ENCODE measurements at regions not wholly inside any gene's neighbourhood (a gene's known extent, or its start where the extent isn't known, plus 50 kb on each side); places are given as distances from the start of the nearest gene placed in this dataset.
"Not testable (repeated sequence)": the region's sequence is repeated elsewhere in the genome, so short reads cannot be mapped to it uniquely, and the experiment has no call there.

DNA sequence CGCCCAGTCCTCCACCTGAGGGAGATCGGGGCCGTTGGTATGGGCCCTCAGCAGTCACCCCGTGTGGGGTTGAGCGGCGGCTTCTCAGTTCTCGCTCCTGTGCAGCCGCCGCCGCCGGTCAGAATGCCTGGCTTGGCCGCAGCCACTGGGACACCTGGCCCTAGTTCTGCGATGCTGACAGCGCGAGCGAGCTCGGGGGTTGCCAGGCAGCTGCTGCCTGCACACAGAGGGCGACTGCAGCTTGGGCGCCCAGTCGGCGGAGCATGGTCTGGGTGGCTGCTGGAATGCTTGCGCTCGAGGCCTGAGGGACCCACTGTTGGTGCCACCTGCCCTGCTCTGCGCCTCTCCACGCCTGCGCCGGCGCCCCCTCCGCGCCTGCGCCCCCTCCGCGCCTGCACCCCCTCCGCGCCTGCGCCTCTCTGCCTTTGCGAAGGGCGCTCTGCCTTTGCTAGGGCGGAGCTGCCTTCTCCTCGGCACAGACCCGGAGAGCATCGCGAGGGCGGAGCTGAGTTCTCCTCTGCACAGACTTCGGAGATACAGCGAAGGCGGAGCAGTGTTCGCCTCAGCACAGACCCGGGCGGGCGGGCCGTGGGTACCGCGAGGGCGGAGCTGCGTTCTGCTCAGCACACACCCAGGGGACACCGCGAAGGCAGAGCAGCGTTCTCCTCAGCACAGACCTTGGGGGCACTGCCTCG is 1648.3 kb downstream of the SPATA31A7 start:
- not testable (repeated sequence) for H3K36me3 ChIP-seq (ENCODE audit: control insufficient read depth, insufficient read depth, low read length, severe bottlenecking); H3K9me3 ChIP-seq (ENCODE audit: control insufficient read depth, low read length); H3K4me1 ChIP-seq (ENCODE audit: control insufficient read depth, insufficient read depth, low read length); H3K9ac ChIP-seq (ENCODE audit: low read length); H3K27me3 ChIP-seq (replicated peaks; ENCODE audit: control insufficient read depth, insufficient read depth, low read length)
- H3K4me3 ChIP-seq (ENCODE audit: low read length) = peak overlapping the region; percentile 77
- peak; percentile 91 for DNase-seq (ENCODE audit: low read depth)

- H3K36me3 ChIP-seq (ENCODE audit: control insufficient read depth, insufficient read depth, low read length, severe bottlenecking); DNase-seq (ENCODE audit: low read depth); H3K4me3 ChIP-seq (ENCODE audit: low read length); H3K9me3 ChIP-seq (ENCODE audit: control insufficient read depth, low read length); H3K4me1 ChIP-seq (ENCODE audit: control insufficient read depth, insufficient read depth, low read length); H3K27me3 ChIP-seq (replicated peaks; ENCODE audit: control insufficient read depth, insufficient read depth, low read length); H3K9ac ChIP-seq (ENCODE audit: low read length): not testable (repeated sequence)
Measured at GRCh38 chr9:62839168-62839567, 1649.3 kb downstream of the SPATA31A7 start.

- not testable (repeated sequence) for H3K27me3 ChIP-seq (replicated peaks; ENCODE audit: control insufficient read depth, insufficient read depth, low read length); H3K9ac ChIP-seq (ENCODE audit: low read length); H3K36me3 ChIP-seq (ENCODE audit: control insufficient read depth, insufficient read depth, low read length, severe bottlenecking); H3K9me3 ChIP-seq (ENCODE audit: control insufficient read depth, low read length); DNase-seq (ENCODE audit: low read depth); H3K4me3 ChIP-seq (ENCODE audit: low read length); H3K4me1 ChIP-seq (ENCODE audit: control insufficient read depth, insufficient read depth, low read length)
Measured at GRCh38 chr9:62843145-62843544, 1653.3 kb downstream of the SPATA31A7 start.

DNA sequence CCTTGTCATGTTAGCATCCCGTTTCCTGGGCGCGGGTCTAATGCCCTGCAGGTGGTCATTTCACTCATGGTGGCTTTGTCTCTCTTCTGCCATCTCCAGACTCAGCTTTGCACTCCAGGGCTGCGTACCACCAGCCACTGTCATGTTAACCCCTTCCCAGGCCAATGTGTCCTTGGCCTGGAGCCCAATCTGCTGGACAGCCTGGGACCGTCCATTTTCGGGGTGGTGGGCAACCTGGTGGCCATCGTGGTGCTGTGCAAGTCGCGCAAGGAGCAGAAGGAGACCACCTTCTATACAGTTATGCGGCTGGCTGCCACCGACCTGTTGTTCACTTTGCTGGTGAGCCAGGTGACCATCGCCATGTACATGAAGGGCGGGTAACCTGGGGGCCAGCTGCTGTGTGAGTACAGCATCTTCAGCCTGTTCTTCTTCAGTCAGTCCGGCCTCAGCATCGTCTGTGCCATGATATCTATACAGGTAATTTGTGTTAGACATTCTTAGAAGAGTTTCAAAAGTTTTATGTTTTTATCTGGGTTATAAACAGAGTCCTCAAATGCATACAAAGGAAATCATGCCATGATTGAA is 1654.0 kb downstream of the SPATA31A7 start:
- H3K4me3 ChIP-seq (ENCODE audit: low read length); H3K4me1 ChIP-seq (ENCODE audit: control insufficient read depth, insufficient read depth, low read length); DNase-seq (ENCODE audit: low read depth); H3K27me3 ChIP-seq (replicated peaks; ENCODE audit: control insufficient read depth, insufficient read depth, low read length); H3K36me3 ChIP-seq (ENCODE audit: control insufficient read depth, insufficient read depth, low read length, severe bottlenecking); H3K9me3 ChIP-seq (ENCODE audit: control insufficient read depth, low read length); H3K9ac ChIP-seq (ENCODE audit: low read length): not testable (repeated sequence)

- H3K36me3 ChIP-seq (ENCODE audit: control insufficient read depth, insufficient read depth, low read length, severe bottlenecking); H3K4me1 ChIP-seq (ENCODE audit: control insufficient read depth, insufficient read depth, low read length); H3K27me3 ChIP-seq (replicated peaks; ENCODE audit: control insufficient read depth, insufficient read depth, low read length); H3K9ac ChIP-seq (ENCODE audit: low read length); DNase-seq (ENCODE audit: low read depth); H3K9me3 ChIP-seq (ENCODE audit: control insufficient read depth, low read length); H3K4me3 ChIP-seq (ENCODE audit: low read length): not testable (repeated sequence)
Measured at GRCh38 chr9:62844681-62845185, 1654.9 kb downstream of the SPATA31A7 start.

- H3K36me3 ChIP-seq (ENCODE audit: control insufficient read depth, insufficient read depth, low read length, severe bottlenecking); H3K27me3 ChIP-seq (replicated peaks; ENCODE audit: control insufficient read depth, insufficient read depth, low read length); H3K9me3 ChIP-seq (ENCODE audit: control insufficient read depth, low read length); DNase-seq (ENCODE audit: low read depth); H3K9ac ChIP-seq (ENCODE audit: low read length); H3K4me3 ChIP-seq (ENCODE audit: low read length); H3K4me1 ChIP-seq (ENCODE audit: control insufficient read depth, insufficient read depth, low read length): not testable (repeated sequence)
Measured at GRCh38 chr9:62848258-62848657, 1658.4 kb downstream of the SPATA31A7 start.

DNA sequence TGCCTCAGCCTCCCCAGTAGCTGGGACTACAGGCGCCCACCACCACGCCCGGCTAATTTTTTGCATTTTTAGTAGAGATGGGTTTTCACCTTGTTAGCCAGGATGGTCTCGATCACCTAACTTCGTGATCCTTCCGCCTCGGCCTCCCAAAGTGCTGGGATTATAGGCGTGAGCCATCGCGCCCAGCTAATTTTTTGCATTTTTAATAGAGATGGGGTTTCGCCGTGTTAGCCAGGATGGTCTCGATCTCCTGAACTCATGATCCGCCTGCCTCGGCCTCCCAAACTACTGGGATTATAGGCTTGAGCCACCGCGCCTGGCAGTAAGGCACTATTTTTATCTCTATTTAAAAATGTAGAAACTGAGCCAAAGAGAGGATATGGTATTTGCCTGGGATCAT is 1660.2 kb downstream of the SPATA31A7 start:
- H3K4me1 ChIP-seq (ENCODE audit: control insufficient read depth, insufficient read depth, low read length); H3K27me3 ChIP-seq (replicated peaks; ENCODE audit: control insufficient read depth, insufficient read depth, low read length); DNase-seq (ENCODE audit: low read depth); H3K36me3 ChIP-seq (ENCODE audit: control insufficient read depth, insufficient read depth, low read length, severe bottlenecking); H3K9me3 ChIP-seq (ENCODE audit: control insufficient read depth, low read length); H3K9ac ChIP-seq (ENCODE audit: low read length); H3K4me3 ChIP-seq (ENCODE audit: low read length): not testable (repeated sequence)

DNA sequence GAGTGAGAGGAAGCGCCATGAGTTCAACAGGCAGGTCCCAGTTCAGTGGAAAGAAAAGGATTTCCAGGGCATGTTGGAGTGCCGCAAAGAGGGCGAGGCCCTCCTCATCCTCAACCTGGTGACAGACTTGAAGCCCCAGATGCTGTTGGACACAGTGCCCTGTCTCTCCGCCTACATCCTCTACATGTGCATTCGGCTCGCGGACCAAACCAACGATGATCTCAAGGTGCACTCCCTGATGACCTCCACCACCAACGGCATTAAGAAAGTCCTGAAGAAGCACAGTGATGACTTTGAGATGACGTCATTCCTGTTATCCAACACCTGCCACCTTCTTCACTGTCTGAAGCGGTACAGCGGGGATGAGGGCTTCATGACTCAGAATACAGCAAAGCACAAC is 1667.4 kb downstream of the SPATA31A7 start:
- H3K4me3 ChIP-seq (ENCODE audit: low read length); H3K27me3 ChIP-seq (replicated peaks; ENCODE audit: control insufficient read depth, insufficient read depth, low read length); DNase-seq (ENCODE audit: low read depth): not testable (repeated sequence)

DNA sequence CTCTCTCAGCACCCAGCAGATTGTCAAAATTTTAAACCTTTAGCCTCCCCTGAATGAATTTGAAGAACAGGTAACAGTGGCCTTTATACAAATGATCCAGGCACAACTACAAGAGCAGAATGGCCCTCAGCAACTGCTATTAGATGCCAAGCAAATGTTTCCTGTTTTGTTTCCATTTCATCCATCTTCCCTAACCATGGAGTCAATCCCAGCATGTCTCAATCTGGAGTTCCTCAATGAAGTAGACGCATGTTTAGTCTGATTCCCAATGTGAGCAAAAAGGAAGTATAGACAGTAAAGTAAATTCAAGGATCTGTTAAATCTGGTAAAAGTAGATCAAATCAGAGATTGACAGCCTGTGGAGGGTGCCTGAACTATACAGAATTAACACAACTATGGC is 1668.4 kb downstream of the SPATA31A7 start:
- not testable (repeated sequence) for H3K9ac ChIP-seq (ENCODE audit: low read length); H3K4me3 ChIP-seq (ENCODE audit: low read length); DNase-seq (ENCODE audit: low read depth); H3K36me3 ChIP-seq (ENCODE audit: control insufficient read depth, insufficient read depth, low read length, severe bottlenecking); H3K27me3 ChIP-seq (replicated peaks; ENCODE audit: control insufficient read depth, insufficient read depth, low read length); H3K4me1 ChIP-seq (ENCODE audit: control insufficient read depth, insufficient read depth, low read length); H3K9me3 ChIP-seq (ENCODE audit: control insufficient read depth, low read length)

More for the DNA sequence above, 1667.4 kb downstream of the SPATA31A7 start:
- H3K4me1 ChIP-seq (ENCODE audit: control insufficient read depth, insufficient read depth, low read length); H3K9me3 ChIP-seq (ENCODE audit: control insufficient read depth, low read length); H3K36me3 ChIP-seq (ENCODE audit: control insufficient read depth, insufficient read depth, low read length, severe bottlenecking); H3K9ac ChIP-seq (ENCODE audit: low read length): not testable (repeated sequence)

- H3K4me3 ChIP-seq (ENCODE audit: low read length); H3K9ac ChIP-seq (ENCODE audit: low read length); H3K4me1 ChIP-seq (ENCODE audit: control insufficient read depth, insufficient read depth, low read length); DNase-seq (ENCODE audit: low read depth); H3K36me3 ChIP-seq (ENCODE audit: control insufficient read depth, insufficient read depth, low read length, severe bottlenecking): not testable (repeated sequence)
- Histone ChIP-seq H3K27me3 (replicated peaks; ENCODE audit: control insufficient read depth, insufficient read depth, low read length) (peaks cover 16% of the 10 kb centered on the region), H3K9me3 (ENCODE audit: control insufficient read depth, low read length) (peaks cover 11% of the 10 kb centered on the region)
Measured at GRCh38 chr9:62860939-62861860, 1671.4 kb downstream of the SPATA31A7 start.

GRCh38 chr9:62862180-62862579 is 1672.3 kb downstream of the SPATA31A7 start:
- Histone ChIP-seq H3K9me3 (ENCODE audit: control insufficient read depth, low read length) (peaks cover 11% of the 10 kb centered on the region), H3K27me3 (replicated peaks; ENCODE audit: control insufficient read depth, insufficient read depth, low read length) (peaks cover 16% of the 10 kb centered on the region)

More at GRCh38 chr9:62862180-62862579, 1672.3 kb downstream of the SPATA31A7 start:
- not testable (repeated sequence) for H3K36me3 ChIP-seq (ENCODE audit: control insufficient read depth, insufficient read depth, low read length, severe bottlenecking); H3K4me1 ChIP-seq (ENCODE audit: control insufficient read depth, insufficient read depth, low read length); H3K9ac ChIP-seq (ENCODE audit: low read length); H3K4me3 ChIP-seq (ENCODE audit: low read length); DNase-seq (ENCODE audit: low read depth)
